GM13976 (cell line): ENCODE measurements at regions not wholly inside any gene's neighbourhood (a gene's known extent, or its start where the extent isn't known, plus 50 kb on each side); places are given as distances from the start of the nearest gene placed in this dataset.

Experiments
- DNase-seq: peaks from one replicate; pipeline ENCODE4 v3.0.0; 2012; ENCODE audit warnings: low spot score
- CTCF ChIP-seq: IDR thresholded peaks from 2 replicates; pipeline ENCODE4 v1.5.1; 2012; ENCODE audit warnings: borderline replicate concordance, mild to moderate bottlenecking; ENCODE audit not compliant: insufficient read depth; ENCODE audit errors: extremely low read depth, missing control alignments, control extremely low read depth
- in situ Hi-C: fragments of 300-500 bp; cut with MboI; formaldehyde crosslinking; loops from one replicate; pipeline ENCODE4 v1.12.0; 2022; ENCODE audit warnings: low sequenced_read_pairs, mixed read lengths, inconsistent platforms; ENCODE audit not compliant: unreplicated experiment

DNA sequence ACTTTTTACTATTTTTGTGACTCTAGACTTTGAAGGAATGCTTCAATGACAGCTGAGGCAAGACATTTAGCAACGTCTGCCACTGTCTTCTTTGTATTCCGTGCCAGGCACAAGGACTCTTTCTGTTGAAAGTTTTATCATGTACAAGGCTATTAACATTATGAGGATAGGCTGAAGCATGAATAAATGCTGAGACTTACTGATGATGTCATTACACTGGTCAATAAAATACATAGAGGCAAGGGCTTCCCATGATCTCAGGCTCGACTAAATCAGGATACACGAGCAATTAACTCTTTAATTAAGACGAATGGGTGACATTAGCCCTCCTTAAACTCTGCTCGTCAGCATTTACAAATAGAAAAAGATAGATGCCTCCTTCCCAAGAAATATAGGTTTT, 1393.3 kb upstream of the WWC1 start:
- in situ Hi-C loops: no loop called here
- no peak for TF ChIP-seq CTCF

DNA sequence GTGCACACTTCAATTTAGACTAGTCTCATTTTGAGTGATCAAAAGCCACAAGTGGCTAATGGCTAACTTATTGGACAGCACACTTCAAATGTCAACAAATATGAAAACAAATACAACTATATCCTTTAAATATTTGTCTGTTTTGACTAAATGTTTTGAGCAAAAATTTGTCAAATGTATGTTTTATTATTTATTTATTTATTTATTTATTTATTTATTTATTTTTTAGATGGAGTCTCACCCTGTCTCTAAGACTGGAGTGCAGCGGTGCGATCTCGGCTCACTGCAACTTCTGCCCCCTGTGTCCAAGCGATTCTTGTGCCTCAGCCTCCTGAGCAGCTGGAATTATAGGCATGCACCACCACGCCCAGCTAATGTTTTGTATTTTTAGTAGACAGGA, 1392.1 kb upstream of the WWC1 start:
- no peak for TF ChIP-seq CTCF
- in situ Hi-C loops: no loop called here
- no peak for DNase-seq

More for the DNA sequence above, 1393.3 kb upstream of the WWC1 start:
- no peak for DNase-seq

GRCh38 chr5:166904571-166904970, 1386.9 kb upstream of the WWC1 start:
- no peak for TF ChIP-seq CTCF
- in situ Hi-C loops: no loop called here

GRCh38 chr5:166906991-166907713, 1384.3 kb upstream of the WWC1 start:
- in situ Hi-C loops: no loop called here
- no peak for TF ChIP-seq CTCF
- no peak for DNase-seq

More at GRCh38 chr5:166904571-166904970, 1386.9 kb upstream of the WWC1 start:
- DNase-seq: no peak

- no peak for TF ChIP-seq CTCF
- in situ Hi-C loops: no loop called here
These were observed 1382.4 kb upstream of the WWC1 start for GRCh38 chr5:166909040-166909439.

DNA sequence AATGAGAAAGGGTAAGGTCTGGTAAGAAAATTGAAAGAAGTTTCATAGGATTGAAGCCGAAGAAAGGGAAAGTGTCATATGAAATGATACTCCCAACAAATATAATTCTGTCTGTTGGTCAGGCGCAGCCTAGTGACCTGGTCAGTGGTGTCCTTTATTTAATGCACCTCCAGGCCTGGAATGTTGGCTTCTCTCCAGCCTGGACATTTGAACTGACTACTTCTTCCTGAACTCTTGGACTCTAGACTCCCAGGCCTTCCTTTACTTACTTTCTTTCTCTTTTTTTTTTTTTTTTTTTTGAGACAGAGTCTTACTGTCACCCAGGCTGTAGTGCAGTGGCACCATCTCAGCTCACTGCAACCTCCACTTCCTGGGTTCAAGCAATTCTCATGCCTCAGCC, 1381.5 kb upstream of the WWC1 start:
- no peak for DNase-seq
- in situ Hi-C loops: no loop called here
- TF ChIP-seq CTCF: no peak

More at GRCh38 chr5:166909040-166909439, 1382.4 kb upstream of the WWC1 start:
- no peak for DNase-seq
